Mesothelial cell of epicardium (in vitro differentiated cells): ENCODE measurements at regions not wholly inside any gene's neighbourhood (a gene's known extent, or its start where the extent isn't known, plus 50 kb on each side); places are given as distances from the start of the nearest gene placed in this dataset.

ENCODE experiments used
- DNase-seq, 2 experiments: peaks; one replicate each; pipeline ENCODE4 v3.0.0; 2021; ENCODE audit warnings: low spot score in 2 of 2; ENCODE audit not compliant: unreplicated experiment in 2 of 2
- H3K27ac Mint-ChIP-seq: 2 replicates; pipeline ENCODE4 v1.8.0; 2021; ENCODE audit warnings: mixed read lengths
- H3K27me3 Mint-ChIP-seq: 2 replicates; pipeline ENCODE4 v1.8.0; 2021; ENCODE audit warnings: low read depth, mixed read lengths
- H3K36me3 Mint-ChIP-seq: 2 replicates; pipeline ENCODE4 v1.8.0; 2021; ENCODE audit warnings: mixed read lengths
- H3K4me1 Mint-ChIP-seq: 2 replicates; pipeline ENCODE4 v1.8.0; 2021; ENCODE audit warnings: mixed read lengths
- H3K4me3 Mint-ChIP-seq: 2 replicates; pipeline ENCODE4 v1.8.0; 2021; ENCODE audit warnings: mild to moderate bottlenecking, moderate library complexity, mixed read lengths
- H3K9me3 Mint-ChIP-seq: 2 replicates; pipeline ENCODE4 v1.8.0; 2021; ENCODE audit warnings: mixed read lengths
- TF ChIP-seq, protein P1 (sequence below): fragments of 200-600 bp; sonication (generic); IDR thresholded peaks from one replicate; pipeline ENCODE4 v1.5.0; 2021; ENCODE audit warnings: antibody characterized with exemption; ENCODE audit not compliant: unreplicated experiment

DNA sequence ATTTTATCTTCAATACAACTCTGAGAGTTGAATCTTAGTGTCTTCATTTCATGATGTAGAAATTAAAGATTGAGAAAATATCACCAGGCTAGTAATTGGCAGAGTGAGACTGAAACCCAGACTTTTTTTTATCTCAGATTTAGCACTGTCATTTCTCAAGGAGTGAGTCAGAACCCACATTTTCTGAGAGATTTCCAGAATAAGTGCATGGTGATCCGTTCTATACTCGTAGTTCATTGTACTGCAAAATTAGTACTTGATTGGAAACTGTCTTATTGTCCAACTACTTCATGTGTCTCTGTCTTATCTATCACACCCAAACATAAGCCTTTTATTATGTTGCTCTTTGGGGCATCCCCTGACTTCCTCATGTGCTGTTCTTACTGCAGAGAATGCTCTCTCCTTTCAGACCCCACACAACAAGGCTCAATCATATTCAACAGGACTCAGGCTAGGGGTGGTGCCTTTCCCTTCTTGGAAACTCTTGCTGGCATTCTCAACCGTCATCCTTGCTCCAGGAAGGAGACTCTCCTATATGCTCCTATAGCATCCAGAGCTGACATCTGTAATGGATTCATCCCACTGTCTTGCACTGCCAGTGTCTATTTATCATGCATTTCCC lies 76.7 kb upstream of the BLID start:
- Mint-ChIP-seq H3K27me3 (no peaks in the 10 kb centered on the region), H3K4me1 (peaks cover 3% of the 10 kb centered on the region), H3K27ac (no peak overlapping the region), H3K4me3 (no peak overlapping the region), H3K9me3 (no peaks in the 10 kb centered on the region), H3K36me3 (no peaks in the 10 kb centered on the region)
- TF ChIP-seq, protein P1, sequence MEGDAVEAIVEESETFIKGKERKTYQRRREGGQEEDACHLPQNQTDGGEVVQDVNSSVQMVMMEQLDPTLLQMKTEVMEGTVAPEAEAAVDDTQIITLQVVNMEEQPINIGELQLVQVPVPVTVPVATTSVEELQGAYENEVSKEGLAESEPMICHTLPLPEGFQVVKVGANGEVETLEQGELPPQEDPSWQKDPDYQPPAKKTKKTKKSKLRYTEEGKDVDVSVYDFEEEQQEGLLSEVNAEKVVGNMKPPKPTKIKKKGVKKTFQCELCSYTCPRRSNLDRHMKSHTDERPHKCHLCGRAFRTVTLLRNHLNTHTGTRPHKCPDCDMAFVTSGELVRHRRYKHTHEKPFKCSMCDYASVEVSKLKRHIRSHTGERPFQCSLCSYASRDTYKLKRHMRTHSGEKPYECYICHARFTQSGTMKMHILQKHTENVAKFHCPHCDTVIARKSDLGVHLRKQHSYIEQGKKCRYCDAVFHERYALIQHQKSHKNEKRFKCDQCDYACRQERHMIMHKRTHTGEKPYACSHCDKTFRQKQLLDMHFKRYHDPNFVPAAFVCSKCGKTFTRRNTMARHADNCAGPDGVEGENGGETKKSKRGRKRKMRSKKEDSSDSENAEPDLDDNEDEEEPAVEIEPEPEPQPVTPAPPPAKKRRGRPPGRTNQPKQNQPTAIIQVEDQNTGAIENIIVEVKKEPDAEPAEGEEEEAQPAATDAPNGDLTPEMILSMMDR: no peak
- no peak for DNase-seq

DNA sequence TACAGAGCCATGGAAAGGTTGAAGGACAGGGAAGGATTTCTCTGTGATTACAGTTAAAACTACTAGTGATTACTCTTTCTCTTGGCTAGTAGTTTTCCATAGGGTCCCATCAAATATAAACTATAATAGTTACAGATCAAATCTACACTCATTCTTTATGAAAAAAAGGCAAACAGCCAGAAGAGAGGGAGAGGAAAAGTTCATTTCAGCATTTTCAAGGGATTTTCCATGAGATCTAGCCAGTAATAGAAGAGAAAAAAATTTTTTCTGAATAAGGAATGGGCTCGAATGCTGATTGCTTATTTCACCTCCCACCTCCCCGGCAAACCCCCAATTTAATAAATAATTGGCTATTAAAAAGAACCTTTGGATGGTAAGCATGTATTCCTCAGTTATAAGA lies 74.8 kb upstream of the BLID start:
- Mint-ChIP-seq H3K36me3 (peaks cover 2% of the 10 kb centered on the region), H3K9me3 (peaks cover 1% of the 10 kb centered on the region), H3K27me3 (no peaks in the 10 kb centered on the region), H3K4me1 (peaks cover 3% of the 10 kb centered on the region), H3K4me3 (no peak overlapping the region), H3K27ac (no peak overlapping the region)
- TF ChIP-seq, protein P1: no peak
- no peak for DNase-seq

DNA sequence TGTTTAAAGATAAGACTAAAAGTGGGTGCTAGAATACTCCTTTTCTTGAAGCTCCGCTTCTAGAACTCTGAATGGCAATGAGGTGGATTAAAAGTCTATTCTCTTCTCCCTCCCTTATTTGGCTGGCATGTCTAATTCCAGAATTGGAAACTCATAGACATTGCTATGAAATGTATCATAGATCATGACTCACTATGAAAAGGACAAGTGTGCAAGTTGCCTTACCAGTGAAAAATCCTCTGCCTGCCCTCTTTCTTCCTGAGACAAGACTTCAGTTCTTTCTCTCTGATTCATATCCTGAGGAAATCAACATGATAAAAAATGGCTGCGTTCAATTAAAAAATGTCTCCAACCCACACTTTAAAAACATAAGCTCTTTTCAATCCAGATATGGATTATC lies 73.2 kb upstream of the BLID start:
- DNase-seq: no peak

DNA sequence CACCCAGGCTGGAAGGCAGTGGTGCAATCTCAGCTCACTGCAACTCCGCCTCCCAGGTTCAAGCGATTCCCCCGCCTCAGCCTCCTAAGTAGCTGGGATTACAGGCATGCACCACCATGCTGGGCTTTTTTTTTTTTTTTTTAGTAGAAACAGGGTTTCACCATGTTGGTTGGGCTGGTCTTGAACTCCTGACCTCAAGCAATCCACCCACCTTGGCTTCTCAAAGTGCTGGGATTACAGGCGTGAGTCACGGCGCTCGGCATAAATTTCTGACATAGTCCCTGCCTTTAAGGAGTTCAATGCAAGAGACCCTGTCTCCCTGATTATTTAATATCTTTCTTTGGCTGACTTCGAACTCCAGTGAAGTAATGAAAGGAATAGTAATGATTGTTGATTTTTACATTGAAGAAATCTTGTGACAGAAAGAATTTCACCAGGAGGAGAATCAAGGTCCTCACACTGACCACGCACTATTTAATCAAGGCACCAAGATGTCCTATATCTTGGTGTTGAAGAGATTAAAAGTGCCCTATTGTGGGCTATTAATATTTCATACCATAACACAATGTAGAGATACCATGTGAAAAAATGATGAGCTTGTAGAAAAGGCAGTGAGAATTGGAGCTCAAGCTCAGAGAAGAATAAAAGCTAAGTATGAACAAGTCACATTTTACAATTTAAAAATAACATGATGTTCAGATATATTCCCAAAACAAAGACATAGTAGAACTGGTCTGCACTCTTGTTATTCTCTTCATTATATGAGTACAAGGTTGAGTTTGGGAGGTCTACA lies 71.6 kb upstream of the BLID start:
- H3K36me3 Mint-ChIP-seq: peaks cover 5% of the 10 kb centered on the region
- no peaks in the 10 kb centered on the region for H3K27me3 Mint-ChIP-seq
- no peak for DNase-seq
- TF ChIP-seq, protein P1: no peak
- no peak overlapping the region for H3K4me3 Mint-ChIP-seq
- no peak overlapping the region for H3K27ac Mint-ChIP-seq
- H3K9me3 Mint-ChIP-seq: peaks cover 11% of the 10 kb centered on the region
- H3K4me1 Mint-ChIP-seq: peaks cover 7% of the 10 kb centered on the region

More for the DNA sequence above, 73.2 kb upstream of the BLID start:
- H3K27ac Mint-ChIP-seq: no peak overlapping the region
- TF ChIP-seq, protein P1: no peak
- no peak overlapping the region for H3K4me3 Mint-ChIP-seq
- H3K9me3 Mint-ChIP-seq: peaks cover 11% of the 10 kb centered on the region
- H3K4me1 Mint-ChIP-seq: peaks cover 3% of the 10 kb centered on the region
- H3K27me3 Mint-ChIP-seq: no peaks in the 10 kb centered on the region
- peaks cover 5% of the 10 kb centered on the region for H3K36me3 Mint-ChIP-seq

DNA sequence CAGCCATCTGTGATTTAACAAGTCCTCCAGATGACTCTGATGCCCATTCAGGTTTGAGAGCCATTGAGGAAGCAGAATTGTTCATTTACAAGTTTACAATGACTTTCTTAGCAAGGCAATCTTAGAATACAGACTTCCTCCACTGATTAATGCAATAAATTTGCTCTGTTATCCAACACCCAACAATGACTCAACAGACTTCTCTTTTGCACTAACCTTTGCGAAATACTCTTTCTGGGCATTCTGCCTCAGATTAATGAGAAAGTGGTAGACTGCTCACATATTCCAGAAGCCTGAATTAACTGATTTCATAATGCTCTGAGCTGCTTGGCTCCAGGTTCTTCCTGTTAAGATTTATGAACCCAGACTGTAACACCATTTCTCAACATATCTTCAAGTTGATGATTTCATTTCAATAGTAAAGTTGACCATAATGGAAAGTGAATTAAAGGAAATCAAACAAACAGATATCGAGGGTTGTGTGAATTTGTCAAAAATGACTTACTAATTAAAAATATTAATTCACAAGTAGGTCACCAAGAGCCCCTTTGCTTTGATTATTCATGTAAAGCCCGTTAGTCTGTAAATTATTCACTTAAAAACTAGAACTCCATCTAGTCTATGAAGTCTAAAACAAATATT lies 70.5 kb upstream of the BLID start:
- DNase-seq: no peak
- Mint-ChIP-seq H3K27ac (no peak overlapping the region), H3K4me3 (no peak overlapping the region), H3K4me1 (peaks cover 7% of the 10 kb centered on the region), H3K27me3 (no peaks in the 10 kb centered on the region), H3K9me3 (peaks cover 11% of the 10 kb centered on the region), H3K36me3 (peaks cover 5% of the 10 kb centered on the region)
- TF ChIP-seq, protein P1: no peak
